HG03457 (cell line): ENCODE measurements at regions not wholly inside any gene's neighbourhood (a gene's known extent, or its start where the extent isn't known, plus 50 kb on each side); places are given as distances from the start of the nearest gene placed in this dataset.

Experiments used
- ATAC-seq: cut with Tn5 transposase; IDR thresholded peaks from one replicate; pipeline ENCODE4 v1.9.1; 2021; ENCODE audit warnings: moderate number of reproducible peaks; ENCODE audit not compliant: unreplicated experiment

DNA sequence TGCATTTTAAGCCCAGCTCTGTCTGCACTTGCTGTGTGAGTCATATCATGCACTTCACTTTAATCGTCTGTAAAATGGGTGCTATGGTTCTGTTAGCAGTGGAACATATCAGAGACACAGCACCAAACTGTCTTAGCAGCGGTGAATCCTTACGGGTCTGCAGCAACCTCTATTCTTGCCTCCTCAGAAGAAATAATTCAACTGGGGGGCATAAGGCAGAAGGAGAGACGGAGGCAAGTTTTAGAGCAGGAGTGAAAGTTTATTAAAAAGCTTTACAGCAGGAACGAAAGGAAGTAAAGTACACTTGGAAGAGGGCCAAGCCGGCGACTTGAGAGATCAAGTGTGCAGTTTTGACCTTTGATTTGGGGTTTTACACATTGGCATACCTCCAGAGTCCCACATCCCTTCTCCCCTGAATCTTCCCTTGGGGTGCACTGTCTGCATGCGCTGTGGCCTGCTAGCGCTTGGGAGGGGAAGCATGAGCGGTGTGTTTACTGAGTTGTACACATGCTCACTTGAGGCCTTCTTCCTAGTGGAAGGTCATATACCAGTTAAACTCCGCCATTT, 109.8 kb downstream of the DDX1 start:
- no peak for ATAC-seq

DNA sequence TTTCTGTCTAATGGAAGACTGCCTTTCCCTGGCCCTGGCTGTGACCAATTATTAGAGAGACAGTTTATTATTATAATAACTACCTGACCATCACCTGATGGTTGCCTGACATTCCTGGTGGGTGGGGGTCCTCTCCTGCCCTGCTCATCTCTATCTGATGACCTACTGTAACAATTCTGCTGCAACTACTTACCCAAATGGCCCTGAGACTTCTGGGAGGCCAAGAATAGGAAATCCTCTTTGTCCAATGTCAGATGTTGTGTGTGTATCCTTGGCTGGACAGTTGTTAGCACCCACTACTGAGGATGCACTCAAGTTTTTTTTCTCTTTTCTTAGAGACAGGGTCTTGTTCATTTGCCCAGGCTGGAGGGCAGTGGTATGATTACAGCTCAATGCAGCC, 110.3 kb downstream of the DDX1 start:
- ATAC-seq: no peak

- ATAC-seq: no peak
These were observed 110.8 kb downstream of the DDX1 start for GRCh38 chr2:15702452-15702851.

DNA sequence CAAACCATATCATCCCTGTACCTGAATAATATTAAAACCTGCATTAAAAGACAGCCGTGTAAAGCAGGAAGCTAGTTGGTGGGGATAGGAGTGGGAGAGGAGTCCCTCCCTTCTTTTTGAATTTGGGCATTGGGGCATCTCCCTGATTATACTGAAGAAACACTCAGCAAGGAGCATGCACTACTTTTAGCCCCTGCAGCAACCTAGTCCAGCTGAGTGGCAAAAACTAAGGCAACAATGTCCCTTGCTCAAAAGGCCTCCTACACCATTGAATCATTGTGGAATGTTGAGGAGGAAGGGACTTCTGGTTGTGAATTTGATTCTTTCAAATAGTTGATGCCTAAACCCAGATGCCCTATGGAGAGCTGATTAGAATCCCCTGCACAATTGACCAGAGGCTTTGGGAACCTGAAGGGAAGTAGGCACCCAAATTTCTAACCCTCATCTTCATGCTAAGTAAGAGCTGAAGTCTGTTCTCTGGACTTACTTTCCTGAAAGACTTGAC, 111.7 kb downstream of the DDX1 start:
- no peak for ATAC-seq

DNA sequence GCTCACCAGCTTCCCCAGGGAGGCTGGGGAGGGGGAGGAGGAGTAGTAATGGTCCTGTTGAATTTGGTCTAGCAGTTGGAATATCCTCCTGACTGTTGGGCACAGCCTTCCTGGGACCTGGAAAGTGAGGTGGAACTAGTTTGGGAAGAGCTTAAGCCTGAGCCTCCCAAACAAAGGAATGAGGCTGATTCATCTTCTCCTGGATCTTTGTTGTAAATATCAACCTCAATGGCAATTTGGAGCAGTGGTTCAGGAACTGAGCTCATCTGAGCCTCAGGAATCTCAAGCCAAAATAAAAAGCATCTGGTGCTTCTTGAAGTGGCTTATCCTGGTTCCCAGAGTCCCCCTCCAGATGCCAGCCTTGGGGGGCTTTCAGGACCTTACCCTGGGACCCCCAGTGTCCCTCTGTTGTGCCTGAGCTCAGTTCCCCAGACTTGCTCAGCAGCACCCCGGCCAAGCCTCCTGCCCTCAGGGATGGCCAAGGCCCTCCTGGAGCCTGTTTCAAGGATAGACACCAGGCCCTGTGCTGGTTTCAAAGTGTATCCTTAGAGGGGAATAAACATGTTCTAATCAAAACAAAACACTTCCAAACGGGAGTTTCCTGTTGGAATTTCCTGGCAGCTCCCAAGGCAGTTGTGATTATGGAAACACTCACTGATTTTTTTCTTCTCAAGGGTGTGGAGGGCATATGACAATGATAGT, 112.6 kb downstream of the DDX1 start:
- no peak for ATAC-seq

DNA sequence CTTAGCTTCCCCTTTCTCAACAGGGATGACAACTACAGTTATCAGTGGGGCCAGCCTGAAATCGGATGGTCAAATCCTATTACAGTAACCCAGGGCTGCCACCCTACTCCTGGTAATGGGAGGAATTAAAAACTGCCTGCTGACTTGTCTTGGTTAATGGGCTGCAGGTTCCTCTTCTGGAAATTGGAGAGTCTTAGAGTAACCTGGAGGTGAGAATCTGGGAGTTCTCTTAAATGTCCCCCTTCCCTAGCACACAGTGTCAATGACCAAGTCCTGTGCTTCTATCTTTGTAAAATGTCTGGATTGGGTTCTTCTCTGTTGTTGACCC, 113.1 kb downstream of the DDX1 start:
- ATAC-seq: no peak

DNA sequence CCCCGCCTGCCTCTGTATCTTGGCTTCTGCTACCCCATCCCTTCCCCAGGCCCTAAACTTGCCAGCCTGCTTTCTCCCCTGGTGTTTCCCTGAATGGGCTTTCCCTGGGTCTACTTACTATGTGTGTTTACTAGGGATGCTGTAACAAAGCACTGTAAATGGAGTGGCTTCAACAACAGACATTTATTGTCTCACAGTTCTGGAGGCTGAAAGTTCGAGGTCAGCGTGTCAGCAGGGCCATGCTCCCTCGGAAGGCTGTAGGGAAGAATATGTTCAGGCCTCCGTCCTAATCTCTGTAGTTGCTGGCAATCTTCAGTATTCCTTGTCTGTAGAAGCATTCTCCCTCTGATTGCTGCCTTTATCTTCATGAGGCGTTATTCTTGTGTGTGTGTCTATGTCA, 113.6 kb downstream of the DDX1 start:
- ATAC-seq: no peak

GRCh38 chr2:15705839-15706386, 114.2 kb downstream of the DDX1 start:
- ATAC-seq: no peak

DNA sequence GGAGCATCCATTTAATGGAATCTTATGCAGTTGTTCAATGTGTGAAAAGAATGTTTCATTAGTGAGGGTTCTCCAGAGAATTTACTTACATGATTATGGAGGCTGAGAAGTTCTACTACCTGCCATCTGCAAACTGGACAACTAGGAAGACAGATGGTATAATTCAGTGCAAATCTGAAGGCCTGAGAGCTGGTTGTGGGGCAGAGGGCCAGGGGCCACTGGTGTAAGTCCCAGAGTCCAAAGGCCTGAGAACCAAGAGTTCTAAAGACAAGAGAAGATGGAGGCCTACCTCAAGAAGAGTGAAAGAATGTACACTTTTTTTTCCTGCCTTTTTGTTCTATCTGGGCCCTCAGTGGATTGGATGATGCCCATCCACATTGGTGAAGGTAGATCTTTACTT, 114.8 kb downstream of the DDX1 start:
- no peak for ATAC-seq

GRCh38 chr2:15706986-15707632, 115.4 kb downstream of the DDX1 start:
- no peak for ATAC-seq

GRCh38 chr2:15708161-15708560, 116.5 kb downstream of the DDX1 start:
- no peak for ATAC-seq

- no peak for ATAC-seq
These were observed 117.5 kb downstream of the DDX1 start for GRCh38 chr2:15708865-15709820.

- no peak for ATAC-seq
These were observed 119.6 kb downstream of the DDX1 start for GRCh38 chr2:15711126-15711860.

GRCh38 chr2:15712551-15713342, 121.1 kb downstream of the DDX1 start:
- no peak for ATAC-seq

DNA sequence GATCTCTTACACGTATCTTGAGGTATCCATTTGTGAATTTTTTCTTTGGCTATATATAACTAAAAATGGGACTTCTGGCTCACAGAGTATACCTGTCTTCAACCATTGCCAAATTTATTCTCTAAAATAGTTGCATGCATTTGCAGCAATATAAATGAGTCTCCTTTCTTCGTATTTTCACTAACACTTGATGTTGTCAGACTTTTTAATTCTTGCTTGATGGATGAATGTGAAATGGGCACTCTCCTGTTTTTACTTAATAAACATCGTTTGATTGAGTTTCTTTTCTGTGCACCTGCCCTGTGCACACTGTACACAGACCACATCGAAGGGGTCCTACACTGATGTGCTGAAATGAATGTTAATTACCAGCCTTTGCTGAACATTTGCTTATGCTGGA, 121.8 kb downstream of the DDX1 start:
- no peak for ATAC-seq

- ATAC-seq: no peak
These were observed 122.3 kb downstream of the DDX1 start for GRCh38 chr2:15714002-15714401.

DNA sequence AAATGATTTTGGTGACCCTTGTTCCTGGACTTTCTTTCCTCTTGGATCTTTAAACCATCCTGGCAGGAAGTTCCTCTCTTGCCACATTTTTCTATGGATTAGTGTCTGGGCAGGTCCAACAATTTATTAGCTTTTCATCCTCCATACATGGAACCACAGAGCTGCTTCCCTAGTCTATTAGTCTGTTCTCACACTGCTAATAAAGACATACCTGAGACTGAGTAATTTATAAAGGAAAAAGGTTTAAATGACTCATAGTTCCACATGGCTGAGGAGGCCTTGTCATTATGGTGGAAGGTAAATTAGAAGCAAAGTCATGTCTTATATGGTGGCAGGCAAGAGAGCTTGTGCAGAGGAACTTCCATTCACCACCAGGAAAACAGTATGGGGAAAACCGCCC, 122.9 kb downstream of the DDX1 start:
- no peak for ATAC-seq

- ATAC-seq: no peak
These were observed 123.9 kb downstream of the DDX1 start for GRCh38 chr2:15715596-15715995.

- no peak for ATAC-seq
These were observed 126.7 kb downstream of the DDX1 start for GRCh38 chr2:15718103-15718943.
